HG03378 (cell line): ENCODE measurements at regions not wholly inside any gene's neighbourhood (a gene's known extent, or its start where the extent isn't known, plus 50 kb on each side); places are given as distances from the start of the nearest gene placed in this dataset.
A peak's percentile ranks its signal among the peaks of the same experiment; 100 is the strongest.

ENCODE experiments used
- ATAC-seq: cut with Tn5 transposase; IDR thresholded peaks from one replicate; pipeline ENCODE4 v1.9.1; 2021; ENCODE audit warnings: mild to moderate bottlenecking, moderate library complexity; ENCODE audit not compliant: unreplicated experiment

DNA sequence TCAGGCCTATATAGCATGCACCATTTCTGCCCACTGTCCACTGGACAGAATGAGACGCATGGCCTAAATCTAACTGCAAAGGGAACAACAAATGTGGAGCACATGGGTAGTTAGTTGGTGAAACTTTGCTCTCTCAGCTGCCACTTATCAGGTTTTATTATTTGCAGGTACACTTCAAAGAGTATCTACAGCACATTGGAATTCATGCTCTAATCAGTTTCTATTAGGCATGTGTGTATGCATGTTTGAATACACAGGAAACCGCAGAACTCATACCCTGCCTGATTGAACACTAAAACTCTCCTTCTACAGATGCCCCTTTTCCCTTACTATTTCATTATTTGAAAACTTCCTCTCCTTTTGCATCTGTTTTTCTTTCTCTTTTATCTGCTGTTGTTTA lies 97.4 kb upstream of the HSF2 start:
- ATAC-seq, result no peak

DNA sequence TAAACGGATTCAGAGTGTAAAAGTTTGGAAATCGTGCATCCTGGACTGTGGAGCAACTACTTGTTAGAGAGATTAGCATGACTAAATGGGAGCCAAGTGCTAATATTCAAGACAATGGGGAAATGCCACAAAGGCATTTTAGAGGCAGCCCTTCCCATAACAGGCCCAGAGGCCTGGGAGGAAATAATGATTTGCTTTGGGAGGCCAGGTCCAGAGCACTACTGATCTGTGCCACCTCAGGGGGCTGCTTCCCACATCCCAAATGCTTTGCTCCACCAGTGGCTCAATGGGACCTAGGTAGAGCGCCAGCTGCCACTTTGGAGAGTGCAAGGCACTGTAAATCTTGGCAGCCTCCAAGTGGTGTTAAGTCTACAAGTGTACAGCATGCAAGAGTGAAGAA lies 91.9 kb upstream of the HSF2 start:
- no peak for ATAC-seq

DNA sequence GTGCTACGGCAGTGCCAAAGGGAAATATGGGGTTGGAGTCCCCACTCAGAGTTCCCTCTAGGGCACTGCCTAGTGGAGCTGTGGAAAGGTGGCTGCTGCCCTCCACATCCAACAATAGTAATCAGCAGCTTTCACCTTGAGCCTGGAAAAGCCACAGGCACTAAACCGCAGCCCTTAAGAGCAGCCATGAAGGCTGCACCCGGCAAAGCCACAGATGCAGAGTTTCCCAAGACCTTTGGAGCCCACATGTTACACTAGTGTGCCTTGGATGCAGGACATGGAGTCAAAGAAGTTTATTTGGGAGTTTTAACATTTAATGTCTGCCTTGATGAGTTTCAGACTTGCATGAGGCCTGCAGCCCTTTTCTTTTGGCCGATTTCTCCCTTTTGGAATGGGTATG lies 91.4 kb upstream of the HSF2 start:
- ATAC-seq, result no peak

DNA sequence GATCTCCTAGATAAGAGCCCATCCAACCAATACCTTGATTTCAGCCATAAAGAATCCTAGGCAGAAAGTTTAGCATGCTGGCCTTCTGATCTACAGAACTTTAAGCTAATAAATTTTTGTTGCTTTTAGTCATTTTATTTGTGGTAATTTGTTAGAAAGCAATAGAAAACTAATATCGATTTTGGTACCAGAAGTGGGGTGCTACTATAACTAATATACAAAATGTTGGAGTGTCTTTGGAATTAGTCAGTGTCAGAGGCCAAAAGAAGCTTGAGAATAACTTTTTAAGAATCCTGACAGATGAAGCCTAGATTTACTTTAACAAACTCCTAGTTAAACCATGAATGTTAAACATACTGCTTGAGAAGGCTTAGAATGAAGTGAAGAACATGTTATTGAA lies 83.6 kb upstream of the HSF2 start:
- ATAC-seq, result no peak

- peak; percentile 63 for ATAC-seq
Measured at GRCh38 chr6:122322824-122323223, 76.6 kb upstream of the HSF2 start.

DNA sequence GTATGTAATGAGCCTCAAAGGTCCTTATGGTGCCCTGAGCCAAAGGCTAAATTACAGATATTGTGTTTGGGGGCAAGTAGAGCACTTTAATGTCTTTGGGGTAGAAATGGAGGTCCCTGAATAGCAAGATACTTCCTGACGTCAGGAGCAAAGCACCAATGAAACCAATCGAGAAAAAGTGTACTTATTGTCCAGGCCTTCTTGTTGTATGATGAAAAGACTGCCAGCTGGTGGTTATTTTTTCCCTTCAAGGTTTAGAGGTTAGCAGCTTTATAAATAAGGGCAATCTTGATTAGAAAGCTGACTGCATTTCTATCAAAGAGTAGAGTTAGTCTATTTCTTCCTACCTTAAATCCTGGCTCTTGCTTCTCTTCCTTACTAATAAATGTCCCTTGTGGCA lies 76.1 kb upstream of the HSF2 start:
- ATAC-seq, result peak; percentile 40

DNA sequence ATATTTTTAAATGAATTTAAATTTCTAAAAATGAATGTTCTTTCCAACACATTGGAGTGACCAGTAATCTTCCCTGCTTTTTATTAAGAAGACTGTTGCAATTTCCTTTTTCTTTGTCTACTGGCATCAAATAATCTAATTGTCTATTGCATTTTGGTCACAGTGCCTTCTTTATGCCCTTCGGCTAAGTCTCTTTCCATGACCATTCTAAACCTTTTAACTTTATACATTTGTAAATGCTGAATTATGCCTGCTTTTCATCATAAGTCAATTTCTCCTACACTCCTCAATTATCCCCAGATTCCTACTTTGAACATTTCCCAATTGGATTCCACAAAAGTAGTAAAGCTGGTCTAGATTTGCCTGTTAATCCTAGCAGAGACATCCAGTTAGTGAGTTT lies 69.1 kb upstream of the HSF2 start:
- no peak for ATAC-seq

- ATAC-seq, result no peak
Measured at GRCh38 chr6:122337645-122338044, 61.8 kb upstream of the HSF2 start.

DNA sequence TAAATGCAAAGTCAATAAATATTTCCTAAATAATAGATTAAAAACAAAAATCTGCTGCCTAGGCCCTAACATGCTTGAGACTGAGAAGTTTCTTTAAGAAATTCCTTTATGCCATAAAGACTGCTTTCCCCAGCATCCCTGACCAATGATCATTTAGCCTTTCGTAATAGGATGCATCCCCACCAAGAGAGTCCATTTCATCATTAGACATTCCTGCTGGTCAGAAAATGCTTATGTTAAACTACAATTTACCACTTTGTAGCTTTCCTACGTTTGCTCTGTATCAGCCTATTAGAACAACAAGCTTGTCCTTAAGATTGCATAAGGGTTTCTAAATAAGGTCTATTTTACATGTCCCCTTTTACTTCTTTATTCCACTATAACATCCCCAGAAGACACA lies 59.8 kb upstream of the HSF2 start:
- no peak for ATAC-seq

GRCh38 chr6:122347280-122347679 lies 52.2 kb upstream of the HSF2 start:
- no peak for ATAC-seq

DNA sequence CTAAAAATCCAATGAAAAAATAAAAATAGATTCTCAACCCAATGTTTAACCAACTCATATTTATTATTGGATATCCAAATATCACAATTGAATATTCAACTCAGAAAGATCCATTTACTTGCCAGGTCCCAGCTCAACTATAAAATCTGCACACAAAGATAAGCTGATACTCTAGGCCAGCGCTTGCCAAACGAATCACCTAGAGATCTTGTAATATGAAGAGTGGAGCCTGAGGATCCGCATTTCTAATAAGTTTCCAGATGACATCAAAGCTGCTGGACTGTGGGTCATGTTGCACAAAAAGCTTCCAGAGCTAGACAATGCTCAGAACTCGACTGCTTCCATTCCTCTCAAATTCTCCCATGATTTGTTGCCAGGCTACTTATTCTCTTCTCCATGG lies 51.7 kb upstream of the HSF2 start:
- ATAC-seq, result no peak
